ENCODE measurements at regions not wholly inside any gene's neighbourhood (a gene's known extent, or its start where the extent isn't known, plus 50 kb on each side); places are given as distances from the start of the nearest gene placed in this dataset.

DNA sequence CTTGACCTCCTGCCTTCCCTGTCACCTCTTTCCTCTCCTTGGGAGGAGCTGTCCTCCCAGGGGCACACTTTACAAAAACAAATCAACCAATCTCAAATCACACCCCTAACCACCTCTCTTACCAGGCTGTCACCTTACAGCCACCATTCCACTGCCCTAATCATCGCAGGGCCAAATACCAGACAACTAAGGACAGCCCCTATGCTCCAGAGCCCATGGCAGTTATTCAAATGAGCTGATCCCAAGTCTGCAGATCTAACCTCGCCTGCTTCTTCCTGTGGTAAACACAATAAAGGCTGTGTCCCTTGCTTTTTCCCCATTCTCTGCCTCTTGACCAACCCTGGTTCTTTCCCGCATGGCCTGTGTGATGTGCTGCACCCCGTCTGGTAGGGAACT, 154.2 kb upstream of the CNTNAP5 start:
- POLR2A ChIA-PET: no interaction called here
- TF ChIP-seq NFRKB (IDR thresholded peaks at IDR 0.05): no peak
- TF ChIP-seq CTBP1 (IDR thresholded peaks at IDR 0.05; ENCODE audit: borderline replicate concordance): no peak
- TF ChIP-seq LEF1 (IDR thresholded peaks at IDR 0.05; ENCODE audit: borderline replicate concordance): no peak
- no peak for TF ChIP-seq FOXM1 (IDR thresholded peaks at IDR 0.05; ENCODE audit: borderline replicate concordance)
- TF ChIP-seq, protein P1, sequence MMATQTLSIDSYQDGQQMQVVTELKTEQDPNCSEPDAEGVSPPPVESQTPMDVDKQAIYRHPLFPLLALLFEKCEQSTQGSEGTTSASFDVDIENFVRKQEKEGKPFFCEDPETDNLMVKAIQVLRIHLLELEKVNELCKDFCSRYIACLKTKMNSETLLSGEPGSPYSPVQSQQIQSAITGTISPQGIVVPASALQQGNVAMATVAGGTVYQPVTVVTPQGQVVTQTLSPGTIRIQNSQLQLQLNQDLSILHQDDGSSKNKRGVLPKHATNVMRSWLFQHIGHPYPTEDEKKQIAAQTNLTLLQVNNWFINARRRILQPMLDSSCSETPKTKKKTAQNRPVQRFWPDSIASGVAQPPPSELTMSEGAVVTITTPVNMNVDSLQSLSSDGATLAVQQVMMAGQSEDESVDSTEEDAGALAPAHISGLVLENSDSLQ (IDR thresholded peaks at IDR 0.05): no peak
- no peak for TF ChIP-seq FOXA1 (IDR thresholded peaks at IDR 0.05)
- TF ChIP-seq ARNT (IDR thresholded peaks at IDR 0.05): no peak
- TF ChIP-seq ELF4 (IDR thresholded peaks at IDR 0.05): no peak
- TF ChIP-seq FOXK2 (IDR thresholded peaks at IDR 0.05): no peak
- TF ChIP-seq TARDBP (IDR thresholded peaks at IDR 0.05): no peak
- no peak for TF ChIP-seq ZNF384 (IDR thresholded peaks at IDR 0.05)
- no peak for TF ChIP-seq L3MBTL2 (conservative IDR thresholded peaks at IDR 0.05)
- no peak for TF ChIP-seq SUZ12 (IDR thresholded peaks at IDR 0.05)
- TF ChIP-seq BHLHE40 (IDR thresholded peaks at IDR 0.05; ENCODE audit: borderline replicate concordance): no peak
- no peak for TF ChIP-seq HDGF (IDR thresholded peaks at IDR 0.05; ENCODE audit: borderline replicate concordance)
- TF ChIP-seq SP1 (IDR thresholded peaks at IDR 0.05): no peak
- DNase-seq (ENCODE audit: extremely low spot score): no peak
- CTCF ChIA-PET: no interaction called here

GRCh38 chr2:123890148-123890547, 134.9 kb upstream of the CNTNAP5 start:
- POLR2A ChIA-PET: no interaction called here
- DNase-seq (ENCODE audit: extremely low spot score): no peak
- CTCF ChIA-PET: no interaction called here
- TF ChIP-seq BHLHE40 (IDR thresholded peaks at IDR 0.05; ENCODE audit: borderline replicate concordance): no peak

GRCh38 chr2:123894167-123894566, 130.9 kb upstream of the CNTNAP5 start:
- CTCF ChIA-PET: no interaction called here
- no peak for DNase-seq (ENCODE audit: extremely low spot score)
- POLR2A ChIA-PET: no interaction called here
- no peak for TF ChIP-seq BHLHE40 (IDR thresholded peaks at IDR 0.05; ENCODE audit: borderline replicate concordance)
- no peak for TF ChIP-seq L3MBTL2 (conservative IDR thresholded peaks at IDR 0.05)
- no peak for TF ChIP-seq NFRKB (IDR thresholded peaks at IDR 0.05)
- no peak for TF ChIP-seq HDGF (IDR thresholded peaks at IDR 0.05; ENCODE audit: borderline replicate concordance)
- TF ChIP-seq, protein P1 (IDR thresholded peaks at IDR 0.05): no peak
- no peak for TF ChIP-seq FOXK2 (IDR thresholded peaks at IDR 0.05)
- TF ChIP-seq SP1 (IDR thresholded peaks at IDR 0.05): no peak
- no peak for TF ChIP-seq ARNT (IDR thresholded peaks at IDR 0.05)
- TF ChIP-seq ELF4 (IDR thresholded peaks at IDR 0.05): no peak
- TF ChIP-seq TARDBP (IDR thresholded peaks at IDR 0.05): no peak
- TF ChIP-seq FOXM1 (IDR thresholded peaks at IDR 0.05; ENCODE audit: borderline replicate concordance): no peak
- TF ChIP-seq FOXA1 (IDR thresholded peaks at IDR 0.05): no peak
- no peak for TF ChIP-seq SUZ12 (IDR thresholded peaks at IDR 0.05)
- TF ChIP-seq CTBP1 (IDR thresholded peaks at IDR 0.05; ENCODE audit: borderline replicate concordance): no peak
- TF ChIP-seq ZNF384 (IDR thresholded peaks at IDR 0.05): no peak

GRCh38 chr2:123895651-123896050, 129.4 kb upstream of the CNTNAP5 start:
- DNase-seq (ENCODE audit: extremely low spot score): no peak
- TF ChIP-seq HDGF (IDR thresholded peaks at IDR 0.05; ENCODE audit: borderline replicate concordance) (no peak), BHLHE40 (IDR thresholded peaks at IDR 0.05; ENCODE audit: borderline replicate concordance) (no peak), CTBP1 (IDR thresholded peaks at IDR 0.05; ENCODE audit: borderline replicate concordance) (no peak), ZNF384 (IDR thresholded peaks at IDR 0.05) (no peak), LEF1 (IDR thresholded peaks at IDR 0.05; ENCODE audit: borderline replicate concordance) (no peak), SP1 (IDR thresholded peaks at IDR 0.05) (no peak), FOXA1 (IDR thresholded peaks at IDR 0.05) (no peak), SUZ12 (IDR thresholded peaks at IDR 0.05) (no peak), ELF4 (IDR thresholded peaks at IDR 0.05) (no peak), TARDBP (IDR thresholded peaks at IDR 0.05) (no peak)
- ChIA-PET CTCF (no interaction called here), POLR2A (no interaction called here)

GRCh38 chr2:123901256-123901655, 123.8 kb upstream of the CNTNAP5 start:
- no peak for DNase-seq (ENCODE audit: extremely low spot score)
- CTCF ChIA-PET: no interaction called here
- POLR2A ChIA-PET: no interaction called here
- TF ChIP-seq CTBP1 (IDR thresholded peaks at IDR 0.05; ENCODE audit: borderline replicate concordance): no peak
- TF ChIP-seq SUZ12 (IDR thresholded peaks at IDR 0.05): no peak
- TF ChIP-seq L3MBTL2 (conservative IDR thresholded peaks at IDR 0.05): no peak
- TF ChIP-seq FOXM1 (IDR thresholded peaks at IDR 0.05; ENCODE audit: borderline replicate concordance): no peak
- TF ChIP-seq, protein P1 (IDR thresholded peaks at IDR 0.05): no peak
- TF ChIP-seq HDGF (IDR thresholded peaks at IDR 0.05; ENCODE audit: borderline replicate concordance): no peak
- no peak for TF ChIP-seq NFRKB (IDR thresholded peaks at IDR 0.05)
- TF ChIP-seq SP1 (IDR thresholded peaks at IDR 0.05): no peak
- TF ChIP-seq FOXA1 (IDR thresholded peaks at IDR 0.05): no peak
- no peak for TF ChIP-seq BHLHE40 (IDR thresholded peaks at IDR 0.05; ENCODE audit: borderline replicate concordance)
- no peak for TF ChIP-seq ZNF384 (IDR thresholded peaks at IDR 0.05)

- CTCF ChIA-PET: no interaction called here
- no peak for TF ChIP-seq BHLHE40 (IDR thresholded peaks at IDR 0.05; ENCODE audit: borderline replicate concordance)
- no peak for TF ChIP-seq LEF1 (IDR thresholded peaks at IDR 0.05; ENCODE audit: borderline replicate concordance)
- TF ChIP-seq ZNF384 (IDR thresholded peaks at IDR 0.05): no peak
- no peak for TF ChIP-seq NFRKB (IDR thresholded peaks at IDR 0.05)
- no peak for TF ChIP-seq SP1 (IDR thresholded peaks at IDR 0.05)
- POLR2A ChIA-PET: no interaction called here
- no peak for DNase-seq (ENCODE audit: extremely low spot score)
Observed at GRCh38 chr2:123906361-123906760, 118.7 kb upstream of the CNTNAP5 start.

DNA sequence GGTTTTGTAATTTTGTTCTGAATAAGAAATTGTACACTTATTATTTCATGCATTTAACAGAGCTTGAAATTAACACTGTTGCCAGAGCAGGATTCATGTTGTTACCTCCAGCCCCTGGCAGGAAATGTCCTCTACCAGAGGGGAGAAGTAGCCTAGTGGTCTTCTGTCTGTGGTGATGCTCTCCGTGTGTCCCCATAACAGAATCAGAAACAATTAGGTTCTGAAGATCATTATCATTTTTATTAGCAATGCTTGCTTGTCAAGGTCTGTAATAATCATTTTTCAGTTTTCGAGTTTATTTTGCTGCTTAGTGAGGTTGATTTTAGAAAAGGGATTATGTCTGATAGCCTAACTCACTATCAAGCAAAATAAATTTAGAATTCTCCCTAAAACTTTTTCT, 116.6 kb upstream of the CNTNAP5 start:
- CTCF ChIA-PET: no interaction called here
- no peak for DNase-seq (ENCODE audit: extremely low spot score)

More for the DNA sequence above, 116.6 kb upstream of the CNTNAP5 start:
- POLR2A ChIA-PET: no interaction called here
- TF ChIP-seq FOXK2 (IDR thresholded peaks at IDR 0.05) (no peak), ARNT (IDR thresholded peaks at IDR 0.05) (no peak), ZNF384 (IDR thresholded peaks at IDR 0.05) (no peak), LEF1 (IDR thresholded peaks at IDR 0.05; ENCODE audit: borderline replicate concordance) (no peak), ELF4 (IDR thresholded peaks at IDR 0.05) (no peak), FOXA1 (IDR thresholded peaks at IDR 0.05) (no peak), CTBP1 (IDR thresholded peaks at IDR 0.05; ENCODE audit: borderline replicate concordance) (no peak), NFRKB (IDR thresholded peaks at IDR 0.05) (no peak), SUZ12 (IDR thresholded peaks at IDR 0.05) (no peak), L3MBTL2 (conservative IDR thresholded peaks at IDR 0.05) (no peak), SP1 (IDR thresholded peaks at IDR 0.05) (no peak), TARDBP (IDR thresholded peaks at IDR 0.05) (no peak), HDGF (IDR thresholded peaks at IDR 0.05; ENCODE audit: borderline replicate concordance) (no peak), FOXM1 (IDR thresholded peaks at IDR 0.05; ENCODE audit: borderline replicate concordance) (no peak), BHLHE40 (IDR thresholded peaks at IDR 0.05; ENCODE audit: borderline replicate concordance) (no peak)
- TF ChIP-seq, protein P1 (IDR thresholded peaks at IDR 0.05): no peak
